ENCODE measurements at regions not wholly inside any gene's neighbourhood (a gene's known extent, or its start where the extent isn't known, plus 50 kb on each side); places are given as distances from the start of the nearest gene placed in this dataset.

GRCh38 chr3:177585271-177585670, 388.0 kb upstream of the TBL1XR1 start:
- TF ChIP-seq POLR2A (IDR thresholded peaks at IDR 0.05) (no peak), CTCF (IDR thresholded peaks at IDR 0.05 in 8 of 11, conservative IDR thresholded peaks at IDR 0.05 in 3 of 11) (no peak)

Measured in spleen (tissue), 7 donors.